SK-N-SH (cell line): ENCODE measurements at regions not wholly inside any gene's neighbourhood (a gene's known extent, or its start where the extent isn't known, plus 50 kb on each side); places are given as distances from the start of the nearest gene placed in this dataset.
A peak's percentile ranks its signal among the peaks of the same experiment; 100 is the strongest.

Source experiments
- CTCF ChIA-PET: fragments of 300-600, 350-600 bp; formaldehyde crosslinking; extraction: SDS; loops from one replicate; lab custom pipeline; 2021; lab: Yijun Ruan, JAX
- POLR2A ChIA-PET: fragments of 350-600 bp; sonication (Branson Sonifier 250); formaldehyde crosslinking; extraction: SDS; loops from one replicate; lab custom pipeline; 2020; ENCODE audit warnings: antibody characterized with exemption, inconsistent platforms; lab: Yijun Ruan, JAX
- DNase-seq: peaks from one replicate; pipeline ENCODE4 v3.0.0; 2012
- H2AFZ ChIP-seq: fragments of 200-600 bp; sonication (generic); 2 replicates; pipeline ENCODE4 v1.8.1; 2016; ENCODE audit warnings: antibody characterized with exemption, mild to moderate bottlenecking, low read depth
- H3F3A ChIP-seq: fragments of 200-600 bp; sonication (generic); replicated peaks from 2 replicates; pipeline ENCODE3; 2016; ENCODE audit warnings: antibody characterized with exemption, mild to moderate bottlenecking; ENCODE audit not compliant: insufficient read depth
- H3K27ac ChIP-seq, 2 experiments: fragments of 200-500 bp in 1 of 2; fragments of 200-600 bp in 1 of 2; sonication (Bioruptor generic) in 1 of 2; sonication (generic), shearing (Covaris generic) in 1 of 2; 2 replicates each; pipeline versions ENCODE4 v1.5.1 to v1.6.1; 2014 to 2016; ENCODE audit warnings: low read depth in 2 of 2, inconsistent platforms in 1 of 2, low read length in 1 of 2, mild to moderate bottlenecking in 1 of 2, mixed read lengths in 1 of 2
- H3K27me3 ChIP-seq: fragments of 200-600 bp; sonication (generic), shearing (Covaris generic); 2 replicates; pipeline ENCODE4 v1.6.1; 2016; ENCODE audit warnings: mixed run types; ENCODE audit not compliant: insufficient read depth
- H3K36me3 ChIP-seq, 2 experiments: fragments of 200-500 bp in 1 of 2; fragments of 200-600 bp in 1 of 2; sonication (Bioruptor generic) in 1 of 2; sonication (generic) in 1 of 2; replicated peaks in 1 of 2; 2 replicates each; pipeline versions ENCODE3 to v1.5.1; 2014 to 2016; ENCODE audit warnings: low read length in 1 of 2, mild to moderate bottlenecking in 1 of 2; ENCODE audit not compliant: insufficient read depth in 2 of 2, control insufficient read depth in 1 of 2
- H3K4me1 ChIP-seq, 2 experiments: fragments of 200-500 bp in 1 of 2; fragments of 200-600 bp in 1 of 2; sonication (Bioruptor generic) in 1 of 2; sonication (generic), shearing (Covaris generic) in 1 of 2; 2 replicates each; pipeline versions ENCODE4 v1.5.1 to v1.6.1; 2014 to 2016; ENCODE audit warnings: low read depth in 1 of 2, low read length in 1 of 2, mixed run types in 1 of 2; ENCODE audit not compliant: insufficient read depth in 2 of 2, control insufficient read depth in 1 of 2
- H3K4me2 ChIP-seq: fragments of 200-600 bp; sonication (generic), shearing (Covaris generic); 2 replicates; pipeline ENCODE4 v1.6.1; 2017; ENCODE audit warnings: mixed run types
- H3K4me3 ChIP-seq, 2 experiments: fragments of 200-500 bp in 1 of 2; fragments of 200-600 bp in 1 of 2; sonication (Bioruptor generic) in 1 of 2; sonication (generic), shearing (Covaris generic) in 1 of 2; 2 replicates each; pipeline versions ENCODE4 v1.5.1 to v1.8.1; 2014 to 2016; ENCODE audit warnings: low read depth in 2 of 2, inconsistent platforms in 1 of 2, low read length in 1 of 2, mild to moderate bottlenecking in 1 of 2, mixed read lengths in 1 of 2, moderate library complexity in 1 of 2
- H3K79me2 ChIP-seq: fragments of 200-600 bp; sonication (generic); 2 replicates; pipeline ENCODE4 v1.8.1; 2017; ENCODE audit warnings: mild to moderate bottlenecking; ENCODE audit not compliant: insufficient read depth
- H3K9ac ChIP-seq: fragments of 200-600 bp; sonication (generic); 2 replicates; pipeline ENCODE4 v1.6.1; 2017; ENCODE audit warnings: mixed run types
- H3K9me2 ChIP-seq: fragments of 200-600 bp; sonication (generic); 2 replicates; pipeline ENCODE4 v1.6.1; 2017; ENCODE audit warnings: mixed run types
- H3K9me3 ChIP-seq: fragments of 200-600 bp; sonication (generic); 2 replicates; pipeline ENCODE4 v1.6.1; 2017; ENCODE audit warnings: mixed run types, mild to moderate bottlenecking, moderate library complexity
- H4K20me1 ChIP-seq: fragments of 200-600 bp; sonication (generic); 2 replicates; pipeline ENCODE4 v1.6.1; 2017; ENCODE audit warnings: mild to moderate bottlenecking, mixed run types; ENCODE audit not compliant: insufficient read depth
- CHD2 ChIP-seq: fragments of 150-350 bp; IDR thresholded peaks from 2 replicates; pipeline ENCODE4 v1.6.1; 2018; ENCODE audit warnings: low read length; ENCODE audit not compliant: partially characterized antibody
- CTCF ChIP-seq: fragments of 200-600 bp; sonication (generic); IDR thresholded peaks from 2 replicates; pipeline ENCODE4 v1.6.1; 2017; ENCODE audit warnings: antibody characterized with exemption, mild to moderate bottlenecking, moderate library complexity
- FOXJ3 ChIP-seq: sonication (generic); formaldehyde crosslinking; IDR thresholded peaks from 2 replicates; pipeline ENCODE4 v1.5.1; 2020; ENCODE audit warnings: mild to moderate bottlenecking, missing genetic modification reagents
- JUND ChIP-seq: IDR thresholded peaks from 2 replicates; pipeline ENCODE4 v1.4.0; 2012
- NFIC ChIP-seq: IDR thresholded peaks from 2 replicates; pipeline ENCODE4 v1.4.0; 2012; ENCODE audit warnings: borderline replicate concordance
- NRF1 ChIP-seq: IDR thresholded peaks from 2 replicates; pipeline ENCODE4 v1.6.1; 2012; ENCODE audit warnings: low read depth, mild to moderate bottlenecking, low read length
- PBX3 ChIP-seq: IDR thresholded peaks from 2 replicates; pipeline ENCODE4; 2012
- POLR2AphosphoS5 ChIP-seq: IDR thresholded peaks from 2 replicates; pipeline ENCODE4 v1.6.1; 2012; ENCODE audit warnings: low read depth, low read length
- REST ChIP-seq: IDR thresholded peaks from 2 replicates; pipeline ENCODE4 v1.6.1; 2012; ENCODE audit warnings: mild to moderate bottlenecking, low read depth, low read length, moderate library complexity
- RFX5 ChIP-seq: IDR thresholded peaks from 2 replicates; pipeline ENCODE4 v1.6.1; 2012; ENCODE audit warnings: mild to moderate bottlenecking, improper control_type of control experiment, low read length
- RXRA ChIP-seq: IDR thresholded peaks from 2 replicates; pipeline ENCODE4 v1.4.0; 2012; ENCODE audit warnings: low read depth, mild to moderate bottlenecking, borderline replicate concordance
- SIN3A ChIP-seq: IDR thresholded peaks from 2 replicates; pipeline ENCODE4 v1.6.1; 2012; ENCODE audit warnings: low read depth, mild to moderate bottlenecking, low read length, moderate library complexity, borderline replicate concordance
- USF1 ChIP-seq: IDR thresholded peaks from 2 replicates; pipeline ENCODE4 v1.4.0; 2012; ENCODE audit warnings: low read depth, borderline replicate concordance
- WGBS: methylation state at CpG from one replicate; pipeline ENCODE4 v1.1.6; 2017; ENCODE audit warnings: low lambda C conversion rate; 5-methylcytosine and 5-hydroxymethylcytosine counted together

- POLR2A ChIA-PET: no interaction called here
- Histone ChIP-seq H3K4me1 (peaks cover 0 to 59% of the 10 kb centered on the region in 2 experiments; a peak in 2 of 4 replicates), H4K20me1 (no peaks in the 10 kb centered on the region), H3K4me3 (no peak overlapping the region), H3K79me2 (no peaks in the 10 kb centered on the region), H3K9me2 (no peaks in the 10 kb centered on the region), H3K9me3 (no peaks in the 10 kb centered on the region), H3K9ac (no peak overlapping the region), H3K27ac (peak overlapping the region in 1 of 2 experiments; percentile 25; a peak in 1 of 4 replicates), H3K36me3 (no peaks in the 10 kb centered on the region), H3K27me3 (no peaks in the 10 kb centered on the region), H3K4me2 (no peak overlapping the region), H3F3A (no peaks in the 10 kb centered on the region), H2AFZ (no peak overlapping the region)
- CTCF ChIA-PET: interaction anchor here (0.8 kb wide), 1 partner anchor 9 kb away, joined by 4 read pairs; no protein-coding TSS in a partner anchor
- DNase-seq: no peak
- TF ChIP-seq JUND (no peak), NRF1 (no peak), POLR2AphosphoS5 (no peak), NFIC (no peak), SIN3A (no peak), RXRA (no peak), FOXJ3 (CRISPR knock-in tag) (no peak), USF1 (no peak), REST (no peak), RFX5 (no peak), CTCF (no peak), PBX3 (no peak), CHD2 (no peak)
- WGBS: 88% methylated on average over 7 of the region's 7 CpGs
Observed at GRCh38 chr15:70345251-70346019, 247.7 kb upstream of the TLE3 start.
